ENCODE measurements at regions not wholly inside any gene's neighbourhood (a gene's known extent, or its start where the extent isn't known, plus 50 kb on each side); places are given as distances from the start of the nearest gene placed in this dataset.
"Not testable (repeated sequence)": the region's sequence is repeated elsewhere in the genome, so short reads cannot be mapped to it uniquely, and the experiment has no call there.

DNA sequence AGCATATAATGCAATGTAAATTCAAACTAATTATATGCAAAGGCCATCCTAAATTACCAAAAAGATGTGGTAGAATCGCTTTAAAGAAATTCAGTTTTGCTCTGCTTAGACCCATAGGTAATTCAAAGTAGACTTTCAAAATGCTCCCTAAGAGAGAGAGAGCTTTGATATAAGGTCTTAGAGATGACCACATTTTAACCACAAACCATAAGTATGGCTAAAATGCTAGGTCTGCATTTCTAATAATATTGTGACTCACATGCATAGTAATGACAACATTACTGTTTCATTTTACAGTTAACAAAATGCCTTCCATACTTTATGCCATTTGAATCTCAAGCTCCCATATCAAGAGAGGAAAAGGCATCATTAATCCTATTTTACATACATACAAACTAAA, 144.5 kb downstream of the RAD51AP2 start:
- TF ChIP-seq CTCF (IDR thresholded peaks at IDR 0.05; ENCODE audit: insufficient read depth, missing control alignments), result no peak
- DNase-seq (ENCODE audit: insufficient read length, low spot score) (no peak), FAIRE-seq (no peak)

- no peak for TF ChIP-seq CTCF (IDR thresholded peaks at IDR 0.05; ENCODE audit: insufficient read depth, missing control alignments)
- FAIRE-seq (no peak), DNase-seq (ENCODE audit: insufficient read length, low spot score) (no peak)
These were observed 145.2 kb downstream of the RAD51AP2 start for GRCh38 chr2:17373041-17373440.

DNA sequence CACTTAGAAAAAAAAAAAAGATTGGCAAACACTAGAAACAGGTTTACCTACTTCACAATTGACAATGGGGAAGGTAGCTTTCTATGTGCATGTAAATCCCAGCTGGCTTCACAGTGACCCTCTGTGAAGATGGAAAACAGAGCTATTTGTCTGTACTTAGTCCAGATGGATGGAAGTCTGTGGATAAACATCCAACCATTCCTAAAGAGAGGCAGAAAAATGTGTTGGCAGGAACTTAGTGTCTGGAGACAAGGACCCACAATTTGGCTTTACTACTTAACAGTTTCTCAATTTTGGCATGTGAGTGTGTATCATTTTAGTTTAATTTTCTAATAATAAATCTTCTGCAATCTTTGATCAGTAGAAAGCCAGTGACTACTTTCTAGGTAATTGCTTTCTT, 154.4 kb downstream of the RAD51AP2 start:
- no peak for FAIRE-seq
- DNase-seq (ENCODE audit: insufficient read length, low spot score), result no peak
- no peak for TF ChIP-seq CTCF (IDR thresholded peaks at IDR 0.05; ENCODE audit: insufficient read depth, missing control alignments)

DNA sequence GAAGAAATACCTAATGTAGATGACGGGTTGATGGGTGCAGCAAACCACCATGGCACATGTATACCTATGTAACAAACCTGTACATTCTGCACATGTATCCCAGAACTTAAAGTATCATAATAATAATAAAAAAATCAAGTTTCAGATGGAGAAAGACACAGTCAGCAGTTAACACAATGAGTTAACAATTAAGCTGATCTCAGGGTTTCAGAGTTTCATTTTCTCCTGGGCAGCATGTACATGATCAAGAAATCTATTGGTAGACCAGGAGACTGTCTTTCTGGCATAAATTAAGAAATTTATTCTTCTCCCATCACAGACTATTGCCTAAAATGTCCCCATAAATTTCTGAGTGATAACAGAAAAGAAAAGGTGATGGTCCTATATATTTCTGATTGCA, 155.3 kb downstream of the RAD51AP2 start:
- FAIRE-seq (no peak), DNase-seq (ENCODE audit: insufficient read length, low spot score) (no peak)
- no peak for TF ChIP-seq CTCF (IDR thresholded peaks at IDR 0.05; ENCODE audit: insufficient read depth, missing control alignments)

- TF ChIP-seq CTCF (IDR thresholded peaks at IDR 0.05; ENCODE audit: insufficient read depth, missing control alignments), result no peak
- no peak for FAIRE-seq
- no peak for DNase-seq (ENCODE audit: insufficient read length, low spot score)
These were observed 162.5 kb downstream of the RAD51AP2 start for GRCh38 chr2:17355608-17356329.

GRCh38 chr2:17353263-17353662, 165.0 kb downstream of the RAD51AP2 start:
- FAIRE-seq, result no peak
- no peak for DNase-seq (ENCODE audit: insufficient read length, low spot score)
- TF ChIP-seq CTCF (IDR thresholded peaks at IDR 0.05; ENCODE audit: insufficient read depth, missing control alignments), result no peak

- FAIRE-seq, result not testable (repeated sequence)
These were observed 175.5 kb downstream of the RAD51AP2 start for GRCh38 chr2:17342692-17343091.

GRCh38 chr2:17337507-17337906, 180.7 kb downstream of the RAD51AP2 start:
- FAIRE-seq (no peak), DNase-seq (ENCODE audit: insufficient read length, low spot score) (no peak)
- no peak for TF ChIP-seq CTCF (IDR thresholded peaks at IDR 0.05; ENCODE audit: insufficient read depth, missing control alignments)

More at GRCh38 chr2:17342692-17343091, 175.5 kb downstream of the RAD51AP2 start:
- not testable (repeated sequence) for DNase-seq (ENCODE audit: insufficient read length, low spot score)
